H1 (cell line): ENCODE measurements at regions not wholly inside any gene's neighbourhood (a gene's known extent, or its start where the extent isn't known, plus 50 kb on each side); places are given as distances from the start of the nearest gene placed in this dataset.

ENCODE experiments used
- CTCF ChIA-PET: fragments of 300-600 bp; sonication (Branson Sonifier 250); formaldehyde crosslinking; loops from one replicate; lab custom pipeline; 2021; ENCODE audit not compliant: partially characterized antibody; lab: Charles Lee
- POLR2A ChIA-PET: fragments of 300-600 bp; sonication (Branson Sonifier 250); formaldehyde crosslinking; loops from one replicate; lab custom pipeline; 2021; ENCODE audit warnings: inconsistent platforms; ENCODE audit not compliant: partially characterized antibody; lab: Charles Lee
- DNase-seq, 2 experiments: peaks; one replicate each; pipeline versions ENCODE4 v3.0.0 to v3.0.0-alpha.2; 2010 to 2022; ENCODE audit warnings: low spot score in 2 of 2, low read depth in 1 of 2, mixed read lengths in 1 of 2
- FAIRE-seq: peaks from 2 replicates; lab custom pipeline; 2011; peaks lifted over from hg19 to GRCh38; lab: Jason Lieb, UNC
- H2AFZ ChIP-seq: 2 replicates; pipeline ENCODE4 v1.8.1; 2012; ENCODE audit warnings: low read length, inconsistent platforms
- H2AK5ac ChIP-seq: 2 replicates; pipeline ENCODE4 v1.6.1; 2013; ENCODE audit warnings: low read depth, low read length
- H2BK120ac ChIP-seq: replicated peaks from 2 replicates; pipeline ENCODE3; 2013; ENCODE audit warnings: low read depth, low read length, inconsistent platforms
- H2BK12ac ChIP-seq: 2 replicates; pipeline ENCODE4 v1.6.1; 2013; ENCODE audit warnings: low read depth, low read length
- H2BK15ac ChIP-seq: 2 replicates; pipeline ENCODE4 v1.6.1; 2013; ENCODE audit warnings: low read length
- H2BK20ac ChIP-seq: 2 replicates; pipeline ENCODE4 v1.6.1; 2013; ENCODE audit warnings: low read length
- H2BK5ac ChIP-seq: 2 replicates; pipeline ENCODE4 v1.6.1; 2013; ENCODE audit warnings: low read depth, low read length
- H3K14ac ChIP-seq: 2 replicates; pipeline ENCODE4 v1.6.1; 2013; ENCODE audit warnings: inconsistent platforms; ENCODE audit not compliant: insufficient read length
- H3K18ac ChIP-seq: 2 replicates; pipeline ENCODE4 v1.6.1; 2013; ENCODE audit warnings: low read length; ENCODE audit errors: extremely low read depth
- H3K23ac ChIP-seq: 2 replicates; pipeline ENCODE4 v1.6.1; 2013; ENCODE audit warnings: inconsistent platforms; ENCODE audit not compliant: insufficient read length
- H3K23me2 ChIP-seq: 2 replicates; pipeline ENCODE4 v1.6.1; 2013; ENCODE audit warnings: low read depth, low read length
- H3K27ac ChIP-seq: 2 replicates; pipeline ENCODE4 v1.6.1; 2011; ENCODE audit warnings: low read depth, low read length, inconsistent platforms
- H3K27me3 ChIP-seq, 4 experiments: replicated peaks in 1 of 4; 1 replicate in 1 of 4; 2 replicates in 3 of 4; pipeline versions ENCODE4 v1.6.1 to v1.8.1; 2011 to 2013; ENCODE audit warnings: low read length in 3 of 4, mild to moderate bottlenecking in 3 of 4, inconsistent platforms in 2 of 4, mixed read lengths in 2 of 4, moderate library complexity in 1 of 4; ENCODE audit not compliant: control insufficient read depth in 3 of 4, insufficient read depth in 3 of 4; ENCODE audit errors: extremely low read depth in 1 of 4
- H3K36me3 ChIP-seq, 4 experiments: 2 replicates each; pipeline versions ENCODE4 v1.6.1 to v1.8.1; 2011 to 2013; ENCODE audit warnings: mild to moderate bottlenecking in 4 of 4, low read length in 3 of 4, moderate library complexity in 2 of 4, control low read depth in 1 of 4, inconsistent platforms in 1 of 4; ENCODE audit not compliant: insufficient read depth in 4 of 4, control insufficient read depth in 2 of 4
- H3K4ac ChIP-seq: replicated peaks from 2 replicates; pipeline ENCODE3; 2013; ENCODE audit warnings: low read length, low read depth, mixed read lengths, inconsistent platforms; ENCODE audit not compliant: insufficient read length
- H3K4me1 ChIP-seq, 4 experiments: replicated peaks in 1 of 4; 1 replicate in 1 of 4; 2 replicates in 3 of 4; pipeline versions ENCODE4 v1.6.1 to v1.8.1; 2011 to 2013; ENCODE audit warnings: low read length in 3 of 4, inconsistent platforms in 2 of 4, mixed read lengths in 1 of 4; ENCODE audit not compliant: insufficient read depth in 4 of 4, control insufficient read depth in 3 of 4
- H3K4me2 ChIP-seq, 2 experiments: 2 replicates each; pipeline versions ENCODE4 v1.6.1 to v1.8.1; 2011 to 2013; ENCODE audit warnings: low read depth in 2 of 2, low read length in 2 of 2, control low read depth in 1 of 2, inconsistent platforms in 1 of 2, mild to moderate bottlenecking in 1 of 2; ENCODE audit not compliant: insufficient read depth in 1 of 2
- H3K4me3 ChIP-seq, 4 experiments: fragments of 200-600, 300-600 bp in 1 of 4; sonication (generic), shearing (Covaris generic), sonication (Bioruptor Twin) in 1 of 4; 2 replicates each; pipeline versions ENCODE4 v1.5.1 to v1.8.1; 2011 to 2016; ENCODE audit warnings: low read length in 4 of 4, low read depth in 3 of 4, control low read depth in 2 of 4, inconsistent platforms in 2 of 4, mild to moderate bottlenecking in 2 of 4, mixed read lengths in 1 of 4, moderate library complexity in 1 of 4; ENCODE audit not compliant: insufficient read depth in 2 of 4; ENCODE audit errors: extremely low read depth in 1 of 4
- H3K56ac ChIP-seq: replicated peaks from 2 replicates; pipeline ENCODE3; 2013; ENCODE audit warnings: low read depth, mild to moderate bottlenecking, mixed read lengths, low read length, inconsistent platforms; ENCODE audit not compliant: insufficient read length
- H3K79me1 ChIP-seq: 2 replicates; pipeline ENCODE4 v1.6.1; 2013; ENCODE audit warnings: low read depth, low read length, control low read depth
- H3K79me2 ChIP-seq, 2 experiments: 2 replicates each; pipeline versions ENCODE4 v1.6.1 to v1.8.1; 2012 to 2013; ENCODE audit warnings: low read length in 2 of 2, mild to moderate bottlenecking in 2 of 2, inconsistent platforms in 1 of 2; ENCODE audit not compliant: insufficient read depth in 2 of 2, control insufficient read depth in 1 of 2
- H3K9ac ChIP-seq, 4 experiments: replicated peaks in 1 of 4; 1 replicate in 1 of 4; 2 replicates in 3 of 4; pipeline versions ENCODE4 v1.6.1 to v1.8.1; 2011 to 2013; ENCODE audit warnings: low read depth in 3 of 4, low read length in 3 of 4, control low read depth in 2 of 4, mild to moderate bottlenecking in 2 of 4, moderate library complexity in 2 of 4, inconsistent platforms in 1 of 4; ENCODE audit errors: extremely low read depth in 1 of 4
- H3K9me3 ChIP-seq, 2 experiments: 2 replicates each; pipeline versions ENCODE4 v1.6.1 to v1.8.1; 2012 to 2013; ENCODE audit warnings: mild to moderate bottlenecking in 2 of 2, moderate library complexity in 2 of 2, control low read depth in 1 of 2, inconsistent platforms in 1 of 2, low read depth in 1 of 2, low read length in 1 of 2, mixed read lengths in 1 of 2; ENCODE audit not compliant: insufficient read depth in 2 of 2
- H4K20me1 ChIP-seq, 2 experiments: replicated peaks in 1 of 2; 2 replicates each; pipeline versions ENCODE3 to v1.8.1; 2011 to 2013; ENCODE audit warnings: inconsistent platforms in 2 of 2, low read length in 2 of 2, mild to moderate bottlenecking in 1 of 2; ENCODE audit not compliant: insufficient read depth in 2 of 2, control insufficient read depth in 1 of 2
- H4K5ac ChIP-seq: 2 replicates; pipeline ENCODE4 v1.6.1; 2013; ENCODE audit warnings: low read length, low read depth, mixed read lengths, inconsistent platforms; ENCODE audit not compliant: insufficient read length
- H4K8ac ChIP-seq: 2 replicates; pipeline ENCODE4 v1.8.0; 2013; ENCODE audit warnings: mild to moderate bottlenecking, moderate library complexity, low read length, inconsistent platforms; ENCODE audit not compliant: insufficient read depth; ENCODE audit errors: extremely low read depth
- H4K91ac ChIP-seq: replicated peaks from 2 replicates; pipeline ENCODE3; 2013; ENCODE audit warnings: low read length, mixed read lengths, inconsistent platforms; ENCODE audit not compliant: insufficient read length
- CBX5 ChIP-seq: fragments of 300-800, 300-1000 bp; sonication (generic); IDR thresholded peaks from 2 replicates; pipeline ENCODE4 v1.7.1; 2016; ENCODE audit warnings: antibody characterized with exemption, low read length, low read depth
- CTBP2 ChIP-seq: IDR thresholded peaks from 2 replicates; pipeline ENCODE4 v1.7.0; 2011; ENCODE audit warnings: borderline replicate concordance, mild to moderate bottlenecking, moderate library complexity, mixed read lengths, low read length; ENCODE audit not compliant: insufficient read depth, insufficient read length
- CTCF ChIP-seq, 3 experiments: IDR thresholded peaks; 1 replicate in 2 of 3; 2 replicates in 1 of 3; pipeline versions ENCODE4 v1.5.1 to v1.6.1; 2011; ENCODE audit warnings: low read length in 3 of 3, mild to moderate bottlenecking in 3 of 3, inconsistent platforms in 2 of 3, low read depth in 1 of 3, moderate library complexity in 1 of 3; ENCODE audit not compliant: insufficient read depth in 1 of 3; ENCODE audit errors: control extremely low read depth in 1 of 3
- POLR2AphosphoS5 ChIP-seq: IDR thresholded peaks from 2 replicates; pipeline ENCODE4 v1.6.1; 2011; ENCODE audit warnings: low read depth, low read length
- TEAD4 ChIP-seq: IDR thresholded peaks from 2 replicates; pipeline ENCODE4 v1.6.1; 2012; ENCODE audit warnings: low read depth, low read length, inconsistent platforms, mixed read lengths
- WGBS, 2 experiments: shearing (Covaris generic) in 1 of 2; methylation state at CpG; one replicate each; pipeline versions ENCODE4 v1.1.6 to v1.1.7; 2013 to 2015; ENCODE audit warnings: low lambda C conversion rate in 2 of 2, mixed read lengths in 2 of 2, inconsistent platforms in 1 of 2, low coverage in 1 of 2, missing lambda C conversion rate in 1 of 2; ENCODE audit not compliant: insufficient replicate concordance in 2 of 2, insufficient coverage in 1 of 2, insufficient read length in 1 of 2; ENCODE audit errors: extremely low coverage in 1 of 2, missing lambda C conversion rate in 1 of 2; 5-methylcytosine and 5-hydroxymethylcytosine counted together

- Histone ChIP-seq H3K4me3 (no peak overlapping the region), H3K9me3 (no peaks in the 10 kb centered on the region), H3K27ac (no peak overlapping the region), H3K79me1 (no peaks in the 10 kb centered on the region), H2BK5ac (no peak overlapping the region), H4K91ac (no peak overlapping the region), H2BK12ac (no peak overlapping the region), H2AK5ac (no peak overlapping the region), H2BK120ac (no peak overlapping the region), H3K23ac (no peak overlapping the region), H3K9ac (no peak overlapping the region), H2AFZ (no peak overlapping the region), H4K5ac (no peak overlapping the region), H2BK20ac (no peak overlapping the region), H3K36me3 (no peaks in the 10 kb centered on the region), H3K18ac (no peak overlapping the region), H3K4me2 (no peak overlapping the region), H2BK15ac (no peak overlapping the region), H3K4me1 (no peaks in the 10 kb centered on the region), H4K20me1 (no peaks in the 10 kb centered on the region), H4K8ac (no peak overlapping the region), H3K79me2 (no peaks in the 10 kb centered on the region), H3K56ac (no peak overlapping the region), H3K27me3 (no peaks in the 10 kb centered on the region), H3K4ac (no peak overlapping the region), H3K14ac (no peak overlapping the region), H3K23me2 (no peaks in the 10 kb centered on the region)
- ChIA-PET CTCF (no interaction called here), POLR2A (no interaction called here)
- DNase-seq (no peak), FAIRE-seq (no peak)
- TF ChIP-seq TEAD4 (no peak), CTBP2 (no peak), CTCF (IDR thresholded peaks at IDR 0.05; ENCODE audit: control extremely low read depth in 1 of 3, insufficient read depth in 1 of 3, low read depth in 1 of 3, low read length in 3 of 3) (no peak), POLR2AphosphoS5 (no peak), CBX5 (no peak)
- 97 to 100% methylated on average over 1 of the region's 1 CpG for WGBS, 2 experiments
Measured at GRCh38 chr18:73414069-73414468, 546.3 kb upstream of the NETO1 start.
